ENCODE measurements at regions not wholly inside any gene's neighbourhood (a gene's known extent, or its start where the extent isn't known, plus 50 kb on each side); places are given as distances from the start of the nearest gene placed in this dataset.
"Not testable (repeated sequence)": the region's sequence is repeated elsewhere in the genome, so short reads cannot be mapped to it uniquely, and the experiment has no call there.

- DNase-seq (ENCODE audit: low read depth): not testable (repeated sequence)
Observed at GRCh38 chr7:150101282-150101681, 221.9 kb upstream of the LRRC61 start.

DNA sequence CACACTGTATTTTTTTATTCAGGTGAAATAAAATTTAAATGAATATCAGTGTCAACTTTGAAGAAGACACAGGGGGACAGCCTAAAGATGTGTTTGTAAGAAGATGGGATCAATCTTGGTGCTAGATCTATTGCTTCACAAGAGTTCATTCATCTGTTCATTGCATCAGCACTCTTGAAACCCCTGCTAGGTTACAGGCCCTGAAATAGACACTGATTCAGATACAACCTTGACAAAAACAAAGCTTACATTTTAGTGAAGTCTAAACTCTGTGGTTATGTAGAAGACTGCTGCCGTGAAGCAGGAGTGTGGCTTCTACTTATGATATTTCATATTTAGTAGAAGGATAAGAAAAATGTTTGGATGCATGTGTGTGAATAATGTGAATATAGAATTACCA lies 215.9 kb upstream of the LRRC61 start:
- not testable (repeated sequence) for DNase-seq (ENCODE audit: low read depth)

DNA sequence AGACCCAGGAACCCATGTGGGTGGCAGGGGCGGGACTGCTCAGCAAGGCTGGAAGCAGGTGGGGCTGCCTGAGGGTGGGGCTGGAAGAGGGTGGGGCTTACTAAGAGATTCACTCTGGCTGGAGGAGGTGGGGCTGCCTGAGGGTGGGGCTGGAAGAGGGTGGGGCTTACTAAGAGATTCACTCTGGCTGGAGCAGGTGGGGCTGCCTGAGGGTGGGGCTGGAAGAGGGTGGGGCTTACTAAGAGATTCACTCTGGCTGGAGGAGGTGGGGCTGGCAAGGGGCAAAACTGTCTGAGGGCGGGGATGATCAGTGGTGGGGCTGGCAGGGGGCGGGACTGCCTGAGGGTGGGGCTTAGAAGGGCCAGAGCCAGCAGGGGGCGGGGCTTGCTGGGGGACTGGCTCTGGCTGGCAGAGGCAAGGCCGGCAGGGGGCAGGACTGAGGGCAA lies 212.8 kb upstream of the LRRC61 start:
- peak; percentile 0 for DNase-seq (ENCODE audit: low read depth)

- DNase-seq (ENCODE audit: low read depth): not testable (repeated sequence)
Observed at GRCh38 chr7:150110882-150111281, 212.3 kb upstream of the LRRC61 start.

GRCh38 chr7:150111373-150112139 lies 211.6 kb upstream of the LRRC61 start:
- not testable (repeated sequence) for DNase-seq (ENCODE audit: low read depth)

DNA sequence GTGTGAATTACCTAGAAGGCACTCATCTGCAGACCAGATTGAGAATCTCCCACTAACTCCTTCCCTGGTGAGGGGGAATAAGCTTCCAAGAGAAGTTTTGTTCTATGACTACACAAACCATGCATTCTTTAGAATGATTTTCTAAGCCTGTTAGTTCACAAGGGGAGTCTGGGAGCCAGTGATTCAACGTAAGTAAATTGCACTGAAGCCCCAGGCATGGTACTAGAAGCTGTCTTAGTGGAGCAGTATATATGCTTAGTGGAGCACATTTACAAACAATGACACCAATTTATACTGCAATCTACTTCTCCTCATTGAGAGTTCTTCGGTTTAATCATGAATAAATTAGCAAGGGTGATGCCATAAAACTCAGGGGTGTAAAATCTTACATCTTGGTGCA lies 209.9 kb upstream of the LRRC61 start:
- DNase-seq (ENCODE audit: low read depth): not testable (repeated sequence)

DNA sequence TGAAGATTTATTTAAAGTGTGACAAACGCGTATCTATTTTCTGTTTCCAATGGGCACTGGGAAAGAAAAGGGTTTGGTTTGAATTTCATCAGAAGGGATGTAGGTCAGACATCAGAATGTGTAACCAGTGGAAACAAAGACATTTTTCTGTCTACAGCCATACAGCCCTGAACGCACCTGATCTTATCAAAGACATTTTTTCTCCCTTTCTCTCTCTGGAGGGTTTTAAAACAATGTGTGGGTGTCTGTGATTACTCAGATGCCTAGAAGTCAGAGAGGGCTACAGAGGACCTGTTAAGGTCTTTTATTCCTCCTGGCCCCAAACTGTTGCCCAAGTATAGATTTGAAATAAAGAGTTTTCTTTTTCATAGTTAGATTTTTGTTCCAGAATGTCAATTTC lies 208.6 kb upstream of the LRRC61 start:
- DNase-seq (ENCODE audit: low read depth): not testable (repeated sequence)

DNA sequence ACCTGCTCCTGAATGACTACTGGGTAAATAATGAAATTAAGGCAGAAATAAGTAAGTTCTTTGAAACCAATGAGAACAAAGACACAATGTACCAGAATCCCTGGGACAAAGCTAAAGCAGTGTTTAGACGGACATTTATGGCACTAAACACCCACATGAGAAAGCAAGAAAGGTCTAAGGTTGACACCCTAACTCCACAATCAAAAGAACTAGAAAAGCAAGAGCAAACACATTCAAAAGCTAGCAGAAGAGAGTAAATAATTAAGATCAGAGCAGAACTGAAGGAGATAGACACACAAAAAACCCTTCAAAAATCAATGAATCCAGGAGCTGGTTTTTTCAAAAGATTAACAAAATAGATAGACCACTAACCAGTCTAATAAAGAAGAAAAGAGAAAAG lies 203.2 kb upstream of the LRRC61 start:
- not testable (repeated sequence) for DNase-seq (ENCODE audit: low read depth)

- not testable (repeated sequence) for DNase-seq (ENCODE audit: low read depth)
Observed at GRCh38 chr7:150125831-150126230, 197.3 kb upstream of the LRRC61 start.

DNA sequence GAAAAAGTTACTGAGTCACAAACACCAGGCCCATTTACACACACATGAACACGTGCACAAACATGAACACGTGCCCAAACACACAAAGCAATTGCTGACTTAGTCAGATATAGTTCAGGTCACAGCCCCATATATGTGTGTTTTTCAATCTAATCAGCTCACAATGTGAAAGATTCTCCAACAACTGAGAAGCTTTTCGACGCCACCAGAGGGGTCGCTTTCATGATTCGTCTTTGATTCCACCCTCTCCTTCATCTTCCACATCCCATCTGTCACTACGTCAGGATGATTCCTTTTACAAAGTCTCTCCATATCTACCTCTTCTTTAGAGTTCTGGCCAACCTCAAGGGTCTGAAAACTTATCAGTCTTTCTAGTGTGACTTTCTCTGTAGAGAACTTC lies 188.7 kb upstream of the LRRC61 start:
- DNase-seq (ENCODE audit: low read depth): not testable (repeated sequence)

DNA sequence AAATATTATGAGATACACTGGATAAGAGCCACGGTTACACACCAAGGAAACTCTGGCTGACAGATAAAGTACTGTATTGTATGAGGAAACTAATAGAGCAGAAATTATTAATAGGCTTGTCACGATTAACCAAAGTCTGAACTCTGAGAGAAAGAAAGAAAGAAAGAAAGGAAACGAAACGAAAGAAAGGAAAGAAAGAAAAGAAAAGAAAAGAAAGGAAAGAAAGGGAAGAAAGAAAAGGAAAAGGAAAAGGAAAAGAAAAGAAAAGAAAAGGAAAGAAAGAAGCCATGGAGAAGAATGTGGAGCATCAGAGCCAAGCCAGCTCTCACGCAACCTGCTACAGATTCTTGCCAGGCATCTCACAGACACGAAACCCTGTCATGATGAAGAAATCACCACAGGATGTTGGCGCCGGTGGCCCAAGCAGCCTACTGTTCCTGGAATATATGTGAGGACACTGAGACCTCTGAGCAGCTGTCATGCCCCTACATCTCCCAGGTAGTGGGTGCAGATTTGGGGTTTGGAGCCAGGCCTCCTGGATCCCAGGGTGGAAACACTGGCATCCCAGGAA lies 187.4 kb upstream of the LRRC61 start:
- not testable (repeated sequence) for DNase-seq (ENCODE audit: low read depth)

DNA sequence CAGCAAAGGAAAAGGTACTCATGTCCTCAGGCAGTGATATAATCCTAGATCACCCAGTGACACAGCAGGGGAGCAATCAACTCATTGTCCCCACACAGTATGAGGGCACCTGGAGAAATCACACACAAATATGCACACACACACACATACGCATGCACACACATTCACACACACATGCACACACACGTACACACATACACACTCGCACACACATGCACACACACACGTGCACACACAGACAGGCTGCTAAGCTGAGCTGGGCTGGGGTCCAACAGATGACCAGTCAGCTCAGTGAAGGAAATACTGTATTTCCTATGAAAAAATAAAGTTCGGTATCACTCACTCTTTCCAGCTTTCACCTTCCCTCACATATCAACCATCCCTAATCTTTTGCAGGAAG lies 183.3 kb upstream of the LRRC61 start:
- not testable (repeated sequence) for DNase-seq (ENCODE audit: low read depth)

DNA sequence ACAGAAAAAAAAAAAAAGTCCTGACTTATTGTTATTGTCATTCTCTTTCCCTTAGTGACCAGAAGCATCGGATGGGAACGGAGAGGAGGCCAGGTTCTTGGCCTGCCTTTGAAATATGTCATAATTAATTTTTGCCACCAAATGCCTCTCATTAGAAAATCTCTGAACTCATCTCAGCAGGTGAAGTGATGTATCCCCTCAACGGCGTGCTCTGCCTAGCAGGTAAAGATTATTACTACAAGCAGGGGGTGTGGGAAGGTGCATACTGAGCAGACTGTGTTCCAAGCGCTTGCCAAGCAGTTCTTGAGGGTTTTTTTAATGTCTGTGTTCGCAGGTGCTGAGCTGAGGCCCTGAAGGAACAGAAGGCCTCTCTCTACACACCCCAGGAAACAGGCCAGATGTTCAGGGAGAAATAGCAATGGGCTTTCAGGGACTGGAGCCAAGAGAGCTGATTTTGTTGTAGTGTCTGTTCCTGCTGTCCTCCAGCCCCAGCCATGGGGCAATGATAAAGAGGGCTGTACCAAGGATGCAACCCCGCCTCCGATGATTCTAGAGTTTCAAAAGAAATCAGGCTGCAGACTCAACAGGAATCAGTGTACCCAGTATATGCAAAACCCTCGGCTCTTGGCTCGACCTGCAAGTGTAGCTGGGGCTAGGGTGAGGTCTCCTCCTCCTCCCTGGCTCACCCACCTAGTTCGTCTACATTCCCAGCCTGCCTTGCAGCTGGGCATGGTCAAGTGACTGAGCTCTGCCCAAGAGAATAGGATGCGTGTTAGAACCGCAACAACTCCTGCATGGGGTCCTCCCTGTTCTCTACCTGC lies 181.4 kb upstream of the LRRC61 start:
- not testable (repeated sequence) for DNase-seq (ENCODE audit: low read depth)

- not testable (repeated sequence) for DNase-seq (ENCODE audit: low read depth)
Observed at GRCh38 chr7:150146124-150146523, 177.0 kb upstream of the LRRC61 start.

- not testable (repeated sequence) for DNase-seq (ENCODE audit: low read depth)
Observed at GRCh38 chr7:150147524-150147923, 175.6 kb upstream of the LRRC61 start.

DNA sequence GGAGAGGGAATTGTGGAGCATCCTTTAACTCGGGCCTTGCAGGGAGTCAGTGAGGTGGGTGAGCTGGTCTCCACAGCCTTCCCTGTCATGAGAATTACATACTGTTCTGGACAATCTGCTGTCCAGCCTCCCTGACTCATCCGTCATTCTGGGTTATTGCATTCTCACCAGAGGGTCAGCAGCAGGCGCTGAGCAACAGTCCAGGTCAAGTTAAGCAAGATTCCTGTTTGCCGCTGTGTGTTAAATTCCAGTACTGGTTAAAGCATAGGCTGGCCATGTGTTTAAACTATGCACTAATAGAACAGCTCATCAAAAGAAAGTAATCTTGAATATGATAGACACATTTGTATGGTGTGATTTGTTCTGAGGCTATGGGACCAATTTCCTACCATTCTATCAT lies 167.1 kb upstream of the LRRC61 start:
- not testable (repeated sequence) for DNase-seq (ENCODE audit: low read depth)

DNA sequence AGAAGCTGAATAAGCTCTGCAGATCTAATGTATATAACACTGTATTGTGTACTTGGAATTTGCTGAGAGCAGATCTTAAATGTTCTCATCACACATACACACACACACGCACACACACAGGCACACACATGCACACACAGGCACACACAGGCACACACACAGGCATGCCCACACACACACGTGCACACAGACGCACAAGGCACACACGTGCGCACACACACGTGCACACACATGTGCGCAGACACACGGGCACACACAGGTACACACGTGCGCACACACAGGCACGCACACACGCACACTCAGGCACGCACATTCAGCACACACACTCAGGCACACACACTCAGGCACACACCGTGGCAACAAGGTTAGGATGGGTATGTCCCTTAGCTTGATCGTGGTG lies 164.5 kb upstream of the LRRC61 start:
- not testable (repeated sequence) for DNase-seq (ENCODE audit: low read depth)

DNA sequence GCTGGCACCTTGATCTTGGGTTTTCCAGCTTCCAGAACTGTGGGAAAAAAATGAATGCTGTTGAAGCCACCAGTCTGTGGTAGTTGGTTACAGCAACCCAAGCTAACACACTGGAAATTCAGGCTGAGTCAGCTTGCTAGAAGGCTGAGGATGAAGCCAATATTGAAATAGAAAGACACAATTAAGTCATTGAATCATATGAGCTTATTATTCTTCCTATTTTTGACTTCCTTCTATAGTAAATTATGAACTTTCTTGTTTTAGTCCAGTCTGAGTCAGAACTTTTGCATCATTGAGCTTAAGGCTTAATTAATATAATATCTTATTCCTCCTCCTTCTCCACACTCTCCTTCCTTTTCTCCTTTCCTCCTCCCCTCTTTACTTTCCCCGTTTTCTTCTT lies 153.6 kb upstream of the LRRC61 start:
- not testable (repeated sequence) for DNase-seq (ENCODE audit: low read depth)

GRCh38 chr7:150169943-150170490 lies 153.1 kb upstream of the LRRC61 start:
- not testable (repeated sequence) for DNase-seq (ENCODE audit: low read depth)

- DNase-seq (ENCODE audit: low read depth): not testable (repeated sequence)
Observed at GRCh38 chr7:150183602-150184001, 139.6 kb upstream of the LRRC61 start.

- DNase-seq (ENCODE audit: low read depth): not testable (repeated sequence)
Observed at GRCh38 chr7:150189963-150190362, 133.2 kb upstream of the LRRC61 start.

DNA sequence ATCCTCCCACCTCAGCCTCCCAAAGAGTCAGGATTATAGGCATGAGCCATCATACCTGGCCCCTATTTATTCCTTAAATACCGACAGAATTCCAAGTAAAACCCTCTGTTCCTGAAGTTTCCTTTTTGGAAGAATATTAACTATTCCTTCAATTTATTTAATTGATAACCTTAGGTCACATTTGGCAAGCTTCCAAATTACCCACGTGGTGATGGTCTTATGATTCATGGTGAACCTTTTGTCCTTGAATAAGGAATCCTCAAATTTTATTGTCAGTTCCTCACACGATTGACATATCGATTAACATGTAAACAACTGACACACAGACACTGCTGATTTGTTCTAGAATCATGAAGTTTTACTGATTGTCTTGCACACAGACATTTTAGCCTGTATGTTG lies 130.6 kb upstream of the LRRC61 start:
- DNase-seq (ENCODE audit: low read depth): not testable (repeated sequence)

All from stimulated activated CD8-positive, alpha-beta memory T cell treated with anti-CD3 and anti-CD28 coated beads, Interleukin-15, amount 100 ng/mL, for 1 hour (primary cell).